GM12878 (cell line): ENCODE measurements at regions not wholly inside any gene's neighbourhood (a gene's known extent, or its start where the extent isn't known, plus 50 kb on each side); places are given as distances from the start of the nearest gene placed in this dataset.

Source experiments
- ATAC-seq: fragments of 200-7000 bp; cut with Tn5 transposase; 3 replicates; pipeline ENCODE4 v1.9.1; 2020; ENCODE audit warnings: mild to moderate bottlenecking, moderate library complexity
- BruUV-seq: library from RNA; stranded (reverse); fragments of 400-500 nt; replicated peaks from 2 replicates; lab custom pipeline; 2021; lab: Mats Ljungman, UMichigan
- CTCF ChIA-PET: fragments of 300-600 bp; sonication (Branson Sonifier 250); formaldehyde crosslinking; extraction: SDS; loops from one replicate; lab custom pipeline; 2021; ENCODE audit warnings: inconsistent platforms; lab: Yijun Ruan, JAX
- POLR2A ChIA-PET: fragments of 350-600 bp; formaldehyde crosslinking; extraction: SDS; loops from one replicate; lab custom pipeline; 2021; ENCODE audit warnings: inconsistent platforms; lab: Charles Lee
- RAD21 ChIA-PET: fragments of 300-600 bp; sonication (Branson Sonifier 250); formaldehyde crosslinking; loops from one replicate; lab custom pipeline; 2023; ENCODE audit warnings: antibody characterized with exemption; ENCODE audit not compliant: unreplicated experiment; lab: Charles Lee
- SMC1A ChIA-PET: fragments of 300-600 bp; sonication (Branson Sonifier 250); formaldehyde crosslinking; loops from one replicate; lab custom pipeline; 2023; ENCODE audit not compliant: unreplicated experiment, uncharacterized antibody; lab: Charles Lee
- DNase-seq: peaks from one replicate; pipeline ENCODE4 v3.0.0-alpha.2; 2011; ENCODE audit warnings: low read depth, low spot score
- FAIRE-seq: peaks from 3 replicates; lab custom pipeline; 2011; peaks lifted over from hg19 to GRCh38; lab: Jason Lieb, UNC
- H2AFZ ChIP-seq: 2 replicates; pipeline ENCODE4 v1.6.0; 2011; ENCODE audit warnings: low read depth, low read length, control low read depth; ENCODE audit not compliant: control insufficient read depth
- H3K27ac ChIP-seq: 2 replicates; pipeline ENCODE4 v1.5.1; 2011; ENCODE audit warnings: control low read depth; ENCODE audit not compliant: control insufficient read depth, insufficient read depth
- H3K27me3 ChIP-seq, 2 experiments: replicated peaks in 1 of 2; 2 replicates each; pipeline versions ENCODE4 v1.6.0 to v1.6.1; 2011; ENCODE audit warnings: low read length in 1 of 2; ENCODE audit not compliant: control insufficient read depth in 2 of 2, insufficient read depth in 2 of 2
- H3K36me3 ChIP-seq, 2 experiments: 2 replicates each; pipeline ENCODE4 v1.5.1; 2011; ENCODE audit warnings: low read length in 1 of 2; ENCODE audit not compliant: control insufficient read depth in 2 of 2, insufficient read depth in 2 of 2
- H3K4me1 ChIP-seq: 2 replicates; pipeline ENCODE4 v1.6.1; 2011; ENCODE audit warnings: mild to moderate bottlenecking, low read length, moderate library complexity, mixed read lengths; ENCODE audit not compliant: control insufficient read depth, insufficient read depth
- H3K4me2 ChIP-seq: 2 replicates; pipeline ENCODE4 v1.6.0; 2011; ENCODE audit warnings: control low read depth; ENCODE audit not compliant: control insufficient read depth, insufficient read depth
- H3K4me3 ChIP-seq: fragments of 200-600 bp; sonication (generic); 2 replicates; pipeline ENCODE4 v1.5.1; 2016
- H3K79me2 ChIP-seq: 2 replicates; pipeline ENCODE4 v1.6.0; 2011; ENCODE audit warnings: low read length; ENCODE audit not compliant: control insufficient read depth, insufficient read depth
- H3K9ac ChIP-seq: 2 replicates; pipeline ENCODE4 v1.8.0; 2011; ENCODE audit warnings: low read length, control low read depth, mixed read lengths; ENCODE audit not compliant: control insufficient read depth, insufficient read depth
- H3K9me3 ChIP-seq: replicated peaks from 3 replicates; pipeline ENCODE4 v1.5.1; 2011; ENCODE audit warnings: mild to moderate bottlenecking, low read length; ENCODE audit not compliant: control insufficient read depth, insufficient read depth
- H4K20me1 ChIP-seq: 2 replicates; pipeline ENCODE4 v1.6.0; 2011; ENCODE audit not compliant: control insufficient read depth, insufficient read depth
- ASH2L ChIP-seq: fragments of 300-600, 200-600 bp; sonication (generic); IDR thresholded peaks from 2 replicates; pipeline ENCODE4 v1.6.1; 2017; ENCODE audit warnings: low read depth, mild to moderate bottlenecking, borderline replicate concordance
- DPF2 ChIP-seq: fragments of 450-650 bp; IDR thresholded peaks from 2 replicates; pipeline ENCODE4 v1.6.1; 2017; ENCODE audit warnings: mild to moderate bottlenecking
- ETV6 ChIP-seq, 2 experiments: fragments of 450-650 bp in 1 of 2; IDR thresholded peaks in 1 of 2; conservative IDR thresholded peaks in 1 of 2; 2 replicates each; pipeline ENCODE4 v1.6.1; 2014; ENCODE audit warnings: antibody characterized with exemption in 1 of 2, borderline replicate concordance in 1 of 2, low read depth in 1 of 2, mild to moderate bottlenecking in 1 of 2, moderate library complexity in 1 of 2
- KAT2A ChIP-seq: conservative IDR thresholded peaks from 2 replicates; pipeline ENCODE4 v1.6.1; 2011; ENCODE audit warnings: low read depth, low read length; ENCODE audit not compliant: control insufficient read depth
- NKRF ChIP-seq: fragments of 450-650 bp; conservative IDR thresholded peaks from 2 replicates; pipeline ENCODE4 v1.6.1; 2017; ENCODE audit warnings: mild to moderate bottlenecking, moderate library complexity
- RB1 ChIP-seq: fragments of 450-650 bp; formaldehyde crosslinking; IDR thresholded peaks from 2 replicates; pipeline ENCODE4 v1.6.1; 2017; ENCODE audit warnings: mild to moderate bottlenecking, borderline replicate concordance
- SMARCA5 ChIP-seq: fragments of 450-650 bp; IDR thresholded peaks from 2 replicates; pipeline ENCODE4 v1.6.1; 2017; ENCODE audit warnings: mild to moderate bottlenecking
- SMC3 ChIP-seq: IDR thresholded peaks from 2 replicates; pipeline ENCODE4 v1.6.1; 2011; ENCODE audit warnings: low read length, improper control_type of control experiment, borderline replicate concordance
- SUPT20H ChIP-seq: IDR thresholded peaks from 2 replicates; pipeline ENCODE4 v1.6.1; 2011; ENCODE audit warnings: low read depth, mild to moderate bottlenecking, low read length, moderate library complexity, borderline replicate concordance; ENCODE audit not compliant: control insufficient read depth
- TCF12 ChIP-seq: IDR thresholded peaks from 2 replicates; pipeline ENCODE4 v1.6.1; 2011; ENCODE audit warnings: low read depth, mild to moderate bottlenecking, low read length
- YBX1 ChIP-seq: fragments of 450-650 bp; IDR thresholded peaks from 2 replicates; pipeline ENCODE4 v1.6.1; 2016; ENCODE audit warnings: antibody characterized with exemption
- WGBS: methylation state at CpG from one replicate; pipeline ENCODE4 v1.1.6; 2016; ENCODE audit warnings: low lambda C conversion rate; ENCODE audit not compliant: insufficient replicate concordance, insufficient coverage; ENCODE audit errors: missing lambda C conversion rate; 5-methylcytosine and 5-hydroxymethylcytosine counted together
- in situ Hi-C: fragments of 300-500 bp; cut with MboI; formaldehyde crosslinking; loops from 9 replicates; pipeline ENCODE4 v1.14.3; 2018; ENCODE audit warnings: mixed read lengths
- intact Hi-C: fragments of 100-400 bp; cut with micrococcal nuclease; formaldehyde crosslinking; loops from one replicate; pipeline ENCODE4 v1.14.2; 2022; ENCODE audit not compliant: unreplicated experiment

- Histone ChIP-seq H3K36me3 (no peaks in the 10 kb centered on the region), H3K79me2 (no peaks in the 10 kb centered on the region), H3K4me1 (no peaks in the 10 kb centered on the region), H3K4me3 (no peak overlapping the region), H3K4me2 (no peak overlapping the region), H3K9ac (no peak overlapping the region), H3K27me3 (no peaks in the 10 kb centered on the region), H4K20me1 (no peaks in the 10 kb centered on the region), H3K27ac (no peak overlapping the region), H2AFZ (no peak overlapping the region), H3K9me3 (no peaks in the 10 kb centered on the region)
- FAIRE-seq = no peak
- BruUV-seq = no TSS peak
- no peak for ATAC-seq
- intact Hi-C loops = no loop called here
- ChIA-PET POLR2A (no interaction called here), RAD21 (no interaction called here), CTCF (interaction anchor here (0.7 kb wide), 1 partner anchor 1474 kb away, joined by 3 read pairs; no protein-coding TSS in a partner anchor), SMC1A (no interaction called here)
- 13% methylated on average over 4 of the region's 4 CpGs for WGBS
- DNase-seq = no peak
- in situ Hi-C loops = no loop called here
- TF ChIP-seq SMARCA5 (no peak), ETV6 (conservative IDR thresholded peaks at IDR 0.05 in 1 of 2, IDR thresholded peaks at IDR 0.05 in 1 of 2; ENCODE audit: borderline replicate concordance in 1 of 2, low read depth in 1 of 2) (no peak), NKRF (no peak), RB1 (no peak), SUPT20H (no peak), ASH2L (no peak), TCF12 (no peak), KAT2A (no peak), DPF2 (no peak), SMC3 (no peak), YBX1 (no peak)
Observed at GRCh38 chr14:36420149-36420687, 99.8 kb upstream of the MBIP start.
